Spleen (tissue), 7 donors: ENCODE measurements at regions not wholly inside any gene's neighbourhood (a gene's known extent, or its start where the extent isn't known, plus 50 kb on each side); places are given as distances from the start of the nearest gene placed in this dataset.

Experiments
- POLR2A ChIP-seq, 3 donors: fragments of 450-650 bp; IDR thresholded peaks; one replicate each; pipeline ENCODE4 v1.5.1; 2017; ENCODE audit warnings: antibody characterized with exemption in 3 of 3, mild to moderate bottlenecking in 1 of 3
- POLR2AphosphoS5 ChIP-seq, 3 donors: sonication (generic); formaldehyde crosslinking; IDR thresholded peaks; one replicate each; pipeline ENCODE4 v1.5.1; 2017; ENCODE audit warnings: antibody characterized with exemption in 3 of 3
- TF ChIP-seq, protein P1 (sequence below), 11 experiments: fragments of 200-600 bp in 7 of 11; fragments of 450-650 bp in 4 of 11; sonication (generic) in 4 of 11; IDR thresholded peaks in 8 of 11; conservative IDR thresholded peaks in 3 of 11; 1 replicate in 7 of 11; 2 replicates in 4 of 11; pipeline versions ENCODE4 v1.4.0 to v1.8.0; 2016 to 2021; ENCODE audit warnings: antibody characterized with exemption in 11 of 11, inconsistent platforms in 4 of 11, mild to moderate bottlenecking in 1 of 11
- donor health status: DM: no; HTN: no; CAD: no; lungs with moderate emphysema.
- donor health status: DM: no; HTN: no; CAD: no.
- donor health status: DM: no; HTN: no; CAD: no.

DNA sequence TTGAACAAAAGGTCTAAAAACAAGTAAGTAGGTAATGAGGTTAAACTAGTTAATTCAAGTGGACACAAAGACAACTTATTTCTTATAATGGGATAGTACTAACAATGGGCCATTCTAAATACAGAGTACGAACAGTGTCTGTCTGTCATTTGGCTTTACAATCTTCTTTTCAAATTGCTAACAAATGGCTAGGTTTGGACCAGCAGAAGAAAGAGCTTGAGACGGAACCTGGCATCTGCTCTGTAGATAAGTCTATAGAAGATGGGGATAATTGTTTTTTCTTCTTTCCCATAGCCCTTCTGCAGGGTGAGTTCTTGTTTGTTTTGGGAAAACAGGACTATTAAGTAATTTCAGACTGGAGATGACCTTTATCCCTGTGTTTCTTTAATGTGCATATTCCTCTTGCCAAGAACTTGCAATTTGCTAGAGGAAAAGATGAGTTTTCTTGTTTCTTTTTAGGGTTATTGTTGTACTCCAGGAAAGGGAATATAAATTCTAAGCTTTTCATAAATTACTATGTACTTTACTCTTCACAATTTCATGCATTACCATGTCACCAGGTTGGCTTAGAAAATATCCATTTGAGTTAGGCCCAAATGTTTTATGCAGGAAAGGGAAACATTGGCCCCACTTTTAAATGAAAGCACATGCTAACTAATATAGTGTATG lies 500.5 kb upstream of the SYT4 start:
- TF ChIP-seq, protein P1, sequence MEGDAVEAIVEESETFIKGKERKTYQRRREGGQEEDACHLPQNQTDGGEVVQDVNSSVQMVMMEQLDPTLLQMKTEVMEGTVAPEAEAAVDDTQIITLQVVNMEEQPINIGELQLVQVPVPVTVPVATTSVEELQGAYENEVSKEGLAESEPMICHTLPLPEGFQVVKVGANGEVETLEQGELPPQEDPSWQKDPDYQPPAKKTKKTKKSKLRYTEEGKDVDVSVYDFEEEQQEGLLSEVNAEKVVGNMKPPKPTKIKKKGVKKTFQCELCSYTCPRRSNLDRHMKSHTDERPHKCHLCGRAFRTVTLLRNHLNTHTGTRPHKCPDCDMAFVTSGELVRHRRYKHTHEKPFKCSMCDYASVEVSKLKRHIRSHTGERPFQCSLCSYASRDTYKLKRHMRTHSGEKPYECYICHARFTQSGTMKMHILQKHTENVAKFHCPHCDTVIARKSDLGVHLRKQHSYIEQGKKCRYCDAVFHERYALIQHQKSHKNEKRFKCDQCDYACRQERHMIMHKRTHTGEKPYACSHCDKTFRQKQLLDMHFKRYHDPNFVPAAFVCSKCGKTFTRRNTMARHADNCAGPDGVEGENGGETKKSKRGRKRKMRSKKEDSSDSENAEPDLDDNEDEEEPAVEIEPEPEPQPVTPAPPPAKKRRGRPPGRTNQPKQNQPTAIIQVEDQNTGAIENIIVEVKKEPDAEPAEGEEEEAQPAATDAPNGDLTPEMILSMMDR (IDR thresholded peaks at IDR 0.05 in 8 of 11, conservative IDR thresholded peaks at IDR 0.05 in 3 of 11) = no peak
- TF ChIP-seq POLR2A (IDR thresholded peaks at IDR 0.05) = no peak
- TF ChIP-seq POLR2AphosphoS5 (IDR thresholded peaks at IDR 0.05) = no peak
